Naive thymus-derived CD8-positive, alpha-beta T cell (primary cell): ENCODE measurements at regions not wholly inside any gene's neighbourhood (a gene's known extent, or its start where the extent isn't known, plus 50 kb on each side); places are given as distances from the start of the nearest gene placed in this dataset.
"Not testable (repeated sequence)": the region's sequence is repeated elsewhere in the genome, so short reads cannot be mapped to it uniquely, and the experiment has no call there.

Experiments used
- ATAC-seq, 2 donors: fragments of 150-1000 bp; cut with Tn5 transposase in 1 of 2; sonication (Bioruptor Pico), chemical (Tn5 transposase) in 1 of 2; 1 replicate in 1 of 2; 2 replicates in 1 of 2; pipeline ENCODE4 v1.10.0; 2021; ENCODE audit warnings: mild to moderate bottlenecking in 2 of 2, moderate library complexity in 2 of 2
- POLR2A ChIA-PET: fragments of 350-600 bp; sonication (Branson Sonifier 250); formaldehyde crosslinking; loops from one replicate; lab custom pipeline; 2021; ENCODE audit warnings: antibody characterized with exemption; lab: Charles Lee
- DNase-seq, 10 donors: peaks; one replicate each; pipeline versions ENCODE4 v3.0.0 to v3.0.0-alpha.2; 2020 to 2022
- H3K27ac Mint-ChIP-seq, 10 donors: one replicate each; pipeline ENCODE4 v1.8.0; 2020 to 2022; ENCODE audit warnings: mild to moderate bottlenecking in 10 of 10, mixed read lengths in 10 of 10, moderate library complexity in 4 of 10, inconsistent platforms in 1 of 10
- H3K27me3 Mint-ChIP-seq, 5 donors: one replicate each; pipeline ENCODE4 v1.8.0; 2021 to 2022; ENCODE audit warnings: mixed read lengths in 5 of 5
- H3K36me3 Mint-ChIP-seq, 3 donors: one replicate each; pipeline ENCODE4 v1.8.0; 2020 to 2022; ENCODE audit warnings: mixed read lengths in 3 of 3, mild to moderate bottlenecking in 2 of 3, inconsistent platforms in 1 of 3
- H3K4me1 Mint-ChIP-seq, 4 donors: one replicate each; pipeline ENCODE4 v1.8.0; 2021 to 2022; ENCODE audit warnings: mixed read lengths in 4 of 4
- H3K4me3 Mint-ChIP-seq, 10 donors: one replicate each; pipeline ENCODE4 v1.8.0; 2020 to 2022; ENCODE audit warnings: mild to moderate bottlenecking in 10 of 10, mixed read lengths in 10 of 10, moderate library complexity in 6 of 10, inconsistent platforms in 1 of 10
- H3K9me3 Mint-ChIP-seq, 9 donors: one replicate each; pipeline ENCODE4 v1.8.0; 2020 to 2022; ENCODE audit warnings: mixed read lengths in 9 of 9, mild to moderate bottlenecking in 3 of 9, inconsistent platforms in 1 of 9, moderate library complexity in 1 of 9

DNA sequence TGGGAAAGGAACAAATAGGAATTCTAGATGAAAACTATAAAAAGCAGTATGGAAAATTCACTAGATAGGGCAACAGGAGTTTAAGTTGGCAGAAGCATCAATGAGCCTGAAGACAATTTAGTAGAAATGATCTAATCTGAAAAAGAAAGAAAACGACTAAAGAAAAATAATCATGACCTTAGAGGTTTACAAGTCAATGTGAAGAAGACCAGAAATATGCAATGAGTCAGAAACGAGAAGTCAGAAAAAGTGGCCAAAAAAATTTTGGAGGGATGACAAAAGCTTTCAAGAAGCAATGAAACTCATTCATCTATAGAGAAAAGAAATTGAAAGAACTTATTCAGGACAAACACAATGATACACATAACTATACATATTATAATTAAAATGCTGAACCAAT is 1244.0 kb downstream of the RPIA start:
- ATAC-seq, DNase-seq, H3K9me3 Mint-ChIP-seq, POLR2A ChIA-PET, H3K36me3 Mint-ChIP-seq, H3K4me3 Mint-ChIP-seq, H3K27me3 Mint-ChIP-seq: not testable (repeated sequence)
- H3K4me1 Mint-ChIP-seq = peaks cover 0 to 16% (median 0%) of the 10 kb centered on the region in 4 donors
- H3K27ac Mint-ChIP-seq = peak overlapping the region in 1 of 10 donors; percentile 46

- H3K36me3 Mint-ChIP-seq, H3K9me3 Mint-ChIP-seq, H3K27ac Mint-ChIP-seq, ATAC-seq, H3K27me3 Mint-ChIP-seq, DNase-seq, H3K4me3 Mint-ChIP-seq, POLR2A ChIA-PET: not testable (repeated sequence)
- peaks cover 0 to 16% (median 0%) of the 10 kb centered on the region in 4 donors for H3K4me1 Mint-ChIP-seq
These were observed 1244.5 kb downstream of the RPIA start for GRCh38 chr2:89936011-89936410.

DNA sequence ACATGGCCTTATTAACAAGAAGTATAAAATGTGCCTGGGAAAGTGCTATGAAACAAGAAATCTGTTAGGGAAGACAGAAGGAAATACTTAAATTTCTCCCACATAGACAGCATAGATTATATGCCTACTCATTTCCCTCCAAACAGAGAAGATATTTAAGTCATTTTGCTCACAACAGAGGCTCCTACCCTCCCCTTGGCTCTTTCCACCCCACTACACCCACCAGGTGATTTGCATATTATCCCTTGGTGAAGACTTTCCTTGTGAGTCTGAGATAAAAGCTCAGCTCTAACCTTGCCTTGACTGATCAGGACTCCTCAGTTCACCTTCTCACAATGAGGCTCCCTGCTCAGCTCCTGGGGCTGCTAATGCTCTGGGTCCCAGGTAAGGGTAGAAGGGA is 1245.1 kb downstream of the RPIA start:
- POLR2A ChIA-PET, H3K27me3 Mint-ChIP-seq, H3K27ac Mint-ChIP-seq, ATAC-seq, H3K36me3 Mint-ChIP-seq, DNase-seq, H3K4me3 Mint-ChIP-seq, H3K9me3 Mint-ChIP-seq: not testable (repeated sequence)
- peaks cover 0 to 16% (median 0%) of the 10 kb centered on the region in 4 donors for H3K4me1 Mint-ChIP-seq

GRCh38 chr2:89938756-89939155 is 1247.3 kb downstream of the RPIA start:
- H3K27me3 Mint-ChIP-seq, H3K4me3 Mint-ChIP-seq, H3K36me3 Mint-ChIP-seq, H3K27ac Mint-ChIP-seq, DNase-seq, H3K9me3 Mint-ChIP-seq, POLR2A ChIA-PET: not testable (repeated sequence)
- peaks cover 0 to 16% (median 0%) of the 10 kb centered on the region in 4 donors for H3K4me1 Mint-ChIP-seq
- ATAC-seq = peak in 1 of 2 donors; percentile 30

DNA sequence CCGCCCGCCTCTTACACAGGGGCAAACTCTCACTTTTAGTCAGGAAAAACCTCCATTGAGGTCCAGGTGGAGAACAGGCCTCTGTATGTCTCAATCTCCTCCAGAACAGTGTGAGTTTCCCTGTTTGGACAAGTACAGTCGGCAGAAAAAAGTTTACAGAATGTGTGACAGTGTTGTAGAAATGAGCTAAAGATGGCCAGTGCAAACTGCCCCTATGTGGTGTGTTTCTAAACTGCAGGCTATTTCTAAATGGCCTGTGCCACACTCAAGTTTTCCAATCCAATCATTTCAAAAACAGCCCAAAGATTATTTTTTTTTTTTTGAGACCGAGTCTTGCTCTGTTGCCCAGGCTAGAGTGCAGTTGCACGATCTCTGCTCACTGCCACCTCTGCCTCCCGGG is 1252.8 kb downstream of the RPIA start:
- H3K4me3 Mint-ChIP-seq, H3K9me3 Mint-ChIP-seq, DNase-seq, H3K27ac Mint-ChIP-seq, POLR2A ChIA-PET, ATAC-seq, H3K27me3 Mint-ChIP-seq, H3K36me3 Mint-ChIP-seq, H3K4me1 Mint-ChIP-seq: not testable (repeated sequence)

- H3K9me3 Mint-ChIP-seq, H3K4me1 Mint-ChIP-seq, H3K4me3 Mint-ChIP-seq, H3K27me3 Mint-ChIP-seq, POLR2A ChIA-PET, DNase-seq, ATAC-seq, H3K36me3 Mint-ChIP-seq, H3K27ac Mint-ChIP-seq: not testable (repeated sequence)
These were observed 1253.6 kb downstream of the RPIA start for GRCh38 chr2:89945004-89945616.

DNA sequence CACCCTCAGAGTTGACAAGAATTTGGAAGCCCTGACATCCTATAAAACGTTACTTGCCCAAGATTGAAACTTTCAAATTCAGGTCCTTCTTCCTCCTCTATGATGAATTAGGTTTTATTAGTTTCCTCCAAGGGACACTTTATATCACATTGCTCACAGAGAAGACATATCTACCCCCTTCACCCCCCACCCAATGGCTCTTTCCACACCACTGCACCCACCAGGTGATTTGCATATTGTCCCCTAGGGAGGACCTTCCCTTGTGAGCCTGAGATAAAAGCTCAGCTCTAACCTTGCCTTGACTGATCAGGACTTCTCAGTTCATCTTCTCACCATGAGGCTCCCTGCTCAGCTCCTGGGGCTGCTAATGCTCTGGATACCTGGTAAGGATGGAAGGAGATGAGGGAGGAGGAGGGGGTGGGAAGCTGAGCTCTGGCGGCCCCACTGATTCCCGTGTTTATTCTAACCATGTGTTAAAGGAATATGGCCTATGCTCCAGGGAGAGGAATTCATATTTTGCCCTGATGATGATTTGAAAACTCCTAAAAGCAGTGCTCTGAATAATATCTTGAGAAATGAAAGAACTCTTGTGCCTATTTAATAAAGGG is 1255.8 kb downstream of the RPIA start:
- H3K36me3 Mint-ChIP-seq, H3K27me3 Mint-ChIP-seq, H3K9me3 Mint-ChIP-seq, ATAC-seq, H3K4me1 Mint-ChIP-seq, H3K4me3 Mint-ChIP-seq, POLR2A ChIA-PET, DNase-seq: not testable (repeated sequence)
- H3K27ac Mint-ChIP-seq = peak overlapping the region in 1 of 10 donors; percentile 21

DNA sequence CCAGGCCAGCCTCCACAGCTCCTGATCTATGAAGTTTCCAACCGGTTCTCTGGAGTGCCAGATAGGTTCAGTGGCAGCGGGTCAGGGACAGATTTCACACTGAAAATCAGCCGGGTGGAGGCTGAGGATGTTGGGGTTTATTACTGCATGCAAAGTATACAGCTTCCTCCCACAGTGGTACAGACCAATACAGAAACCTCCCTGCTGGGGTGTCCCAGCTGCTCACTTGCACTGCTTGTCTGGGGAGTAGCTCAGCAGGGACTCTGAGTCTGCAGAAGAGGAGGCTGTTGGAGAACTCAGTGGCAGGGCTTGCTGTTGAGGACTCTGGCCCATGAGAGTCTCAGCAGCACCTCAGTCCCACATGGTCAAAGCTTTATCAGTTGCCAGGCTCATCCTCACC is 1256.6 kb downstream of the RPIA start:
- H3K9me3 Mint-ChIP-seq, H3K36me3 Mint-ChIP-seq, POLR2A ChIA-PET, H3K27me3 Mint-ChIP-seq, H3K4me3 Mint-ChIP-seq, DNase-seq, H3K27ac Mint-ChIP-seq, ATAC-seq, H3K4me1 Mint-ChIP-seq: not testable (repeated sequence)

- H3K27ac Mint-ChIP-seq, H3K4me1 Mint-ChIP-seq, H3K9me3 Mint-ChIP-seq, H3K27me3 Mint-ChIP-seq, DNase-seq, ATAC-seq, H3K4me3 Mint-ChIP-seq, POLR2A ChIA-PET, H3K36me3 Mint-ChIP-seq: not testable (repeated sequence)
These were observed 1259.3 kb downstream of the RPIA start for GRCh38 chr2:89950807-89951206.

GRCh38 chr2:89957236-89957635 is 1265.8 kb downstream of the RPIA start:
- H3K36me3 Mint-ChIP-seq, POLR2A ChIA-PET, H3K27ac Mint-ChIP-seq, DNase-seq, H3K9me3 Mint-ChIP-seq, H3K4me1 Mint-ChIP-seq, ATAC-seq, H3K4me3 Mint-ChIP-seq, H3K27me3 Mint-ChIP-seq: not testable (repeated sequence)

DNA sequence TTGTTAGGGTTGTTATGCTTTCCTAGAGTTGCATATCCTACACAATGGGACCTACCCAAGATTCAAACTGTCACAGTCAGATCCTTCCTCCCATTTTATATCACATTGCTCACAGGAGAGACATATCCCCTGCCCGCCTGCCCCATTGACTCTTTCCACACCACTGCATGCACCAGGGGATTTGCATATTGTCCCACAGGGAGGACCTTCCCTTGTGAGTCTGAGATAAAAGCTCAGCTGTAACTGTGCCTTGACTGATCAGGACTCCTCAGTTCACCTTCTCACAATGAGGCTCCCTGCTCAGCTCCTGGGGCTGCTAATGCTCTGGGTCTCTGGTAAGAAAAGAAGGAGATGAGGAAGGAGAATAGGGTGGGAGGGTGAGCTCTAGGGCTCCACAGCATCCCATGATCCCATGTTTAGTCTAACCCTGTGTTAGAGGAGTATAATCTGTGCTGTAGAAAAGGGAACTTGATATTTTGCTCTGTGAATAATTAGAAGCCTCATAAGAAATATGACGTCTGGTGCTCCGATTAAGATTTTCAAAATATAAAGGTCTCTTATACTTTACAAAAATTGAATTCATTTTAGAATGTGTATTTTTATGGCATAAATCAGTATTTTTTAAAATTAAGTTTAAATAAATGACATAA is 1268.4 kb downstream of the RPIA start:
- H3K27me3 Mint-ChIP-seq, POLR2A ChIA-PET, H3K4me3 Mint-ChIP-seq, H3K36me3 Mint-ChIP-seq, H3K9me3 Mint-ChIP-seq, ATAC-seq, H3K27ac Mint-ChIP-seq, DNase-seq, H3K4me1 Mint-ChIP-seq: not testable (repeated sequence)

- H3K4me3 Mint-ChIP-seq, H3K4me1 Mint-ChIP-seq, DNase-seq, ATAC-seq, H3K27me3 Mint-ChIP-seq, POLR2A ChIA-PET, H3K9me3 Mint-ChIP-seq, H3K36me3 Mint-ChIP-seq, H3K27ac Mint-ChIP-seq: not testable (repeated sequence)
These were observed 1269.1 kb downstream of the RPIA start for GRCh38 chr2:89960570-89960969.

DNA sequence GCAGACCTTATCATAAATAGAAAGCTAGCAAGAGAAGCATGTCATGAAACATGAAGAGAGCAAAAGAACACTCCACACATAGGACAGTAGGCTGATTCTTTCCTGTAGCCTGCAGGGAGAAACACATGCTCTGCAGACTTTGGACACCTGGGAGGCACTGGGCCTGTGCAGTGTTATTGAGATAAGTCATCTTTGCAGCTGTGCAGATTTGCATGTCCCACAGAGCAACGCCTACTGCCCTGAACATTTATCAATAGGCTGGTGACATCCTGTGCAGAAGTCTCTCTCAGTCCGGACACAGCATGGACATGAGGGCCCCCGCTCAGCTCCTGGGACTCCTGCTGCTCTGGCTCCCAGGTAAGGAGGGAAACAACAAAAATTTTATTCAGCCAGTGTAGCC is 1277.1 kb downstream of the RPIA start:
- H3K27ac Mint-ChIP-seq, DNase-seq, H3K27me3 Mint-ChIP-seq, H3K36me3 Mint-ChIP-seq, H3K4me1 Mint-ChIP-seq, H3K9me3 Mint-ChIP-seq, POLR2A ChIA-PET, ATAC-seq, H3K4me3 Mint-ChIP-seq: not testable (repeated sequence)
